ENCODE measurements at regions not wholly inside any gene's neighbourhood (a gene's known extent, or its start where the extent isn't known, plus 50 kb on each side); places are given as distances from the start of the nearest gene placed in this dataset.
A peak's percentile ranks its signal among the peaks of the same experiment; 100 is the strongest.

DNA sequence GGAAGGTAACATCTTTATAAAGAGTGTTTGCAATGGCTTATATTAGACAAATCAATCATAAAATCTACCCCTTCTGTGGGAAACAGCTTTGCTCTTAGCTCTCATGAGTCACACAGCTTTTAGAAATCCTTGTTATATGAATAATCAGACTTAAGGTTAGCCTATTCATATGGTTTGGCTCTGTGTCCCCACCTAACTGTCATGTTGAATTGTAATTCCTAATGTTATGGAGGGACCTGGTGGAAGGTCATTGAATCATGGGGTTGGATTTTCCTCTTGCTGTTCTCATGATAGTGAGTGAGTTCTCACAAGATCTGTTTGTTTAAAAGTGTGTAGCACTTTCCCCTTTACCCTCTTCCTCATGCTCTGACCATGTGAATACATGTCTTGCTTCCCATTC lies 704.2 kb upstream of the KLHL1 start:
- no peak for TF ChIP-seq CTCF (IDR thresholded peaks at IDR 0.05)
- DNase-seq (ENCODE audit: low spot score), result no peak
- Mint-ChIP-seq H3K4me1 (ENCODE audit: low read depth) (peaks cover 16% of the 10 kb centered on the region), H3K4me3 (ENCODE audit: unreplicated experiment) (no peak overlapping the region), H3K9me3 (ENCODE audit: low read depth) (peaks cover 11% of the 10 kb centered on the region), H3K27me3 (ENCODE audit: low read depth) (no peaks in the 10 kb centered on the region), H3K36me3 (ENCODE audit: low read depth) (peaks cover 2% of the 10 kb centered on the region), H3K27ac (ENCODE audit: unreplicated experiment) (no peak overlapping the region)

DNA sequence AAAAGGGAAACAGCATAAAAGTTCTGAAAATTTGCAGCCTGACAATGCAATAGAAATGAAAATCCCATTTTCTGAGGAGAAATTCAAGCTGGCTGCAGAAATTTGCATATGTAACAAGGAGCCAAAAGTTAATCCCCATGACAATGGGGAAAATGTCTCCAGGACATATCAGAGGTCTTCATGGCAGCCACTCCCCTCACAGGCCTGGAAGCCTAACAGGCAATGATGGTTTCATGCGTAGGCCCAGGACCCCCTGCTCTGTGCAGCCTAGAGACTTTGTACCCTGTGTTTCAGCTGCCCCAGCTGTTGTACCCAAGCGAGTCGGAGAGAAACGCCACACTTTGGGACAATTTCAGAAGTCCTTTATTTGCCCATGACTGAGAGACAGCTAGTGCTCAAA lies 701.3 kb upstream of the KLHL1 start:
- no peaks in the 10 kb centered on the region for H3K27me3 Mint-ChIP-seq (ENCODE audit: low read depth)
- peaks cover 17% of the 10 kb centered on the region for H3K9me3 Mint-ChIP-seq (ENCODE audit: low read depth)
- H3K36me3 Mint-ChIP-seq (ENCODE audit: low read depth), result peaks cover 2% of the 10 kb centered on the region
- no peak for DNase-seq (ENCODE audit: low spot score)
- peaks cover 7% of the 10 kb centered on the region for H3K4me1 Mint-ChIP-seq (ENCODE audit: low read depth)
- H3K27ac Mint-ChIP-seq (ENCODE audit: unreplicated experiment), result no peak overlapping the region
- no peak for TF ChIP-seq CTCF (IDR thresholded peaks at IDR 0.05)
- H3K4me3 Mint-ChIP-seq (ENCODE audit: unreplicated experiment), result no peak overlapping the region

DNA sequence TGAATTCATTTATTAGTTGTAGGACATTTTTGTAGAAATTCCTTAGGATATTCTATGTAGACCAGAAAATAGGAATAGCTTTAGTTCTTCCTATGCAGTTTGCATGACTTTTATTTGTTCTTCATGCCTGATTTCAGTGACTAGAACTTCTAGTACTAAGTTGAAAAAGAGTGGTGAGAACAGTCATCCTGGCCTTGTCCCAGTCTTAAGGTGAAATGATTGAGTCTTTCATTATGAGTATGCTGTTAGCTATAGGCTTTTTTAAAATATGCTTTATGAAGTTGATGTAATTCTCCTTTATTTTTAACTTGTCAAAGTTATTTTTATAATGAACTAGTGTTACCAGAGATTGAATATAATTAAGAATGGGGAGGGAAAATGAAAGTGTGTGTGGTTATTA lies 690.1 kb upstream of the KLHL1 start:
- Mint-ChIP-seq H3K9me3 (ENCODE audit: low read depth) (peaks cover 3% of the 10 kb centered on the region), H3K27ac (ENCODE audit: unreplicated experiment) (no peak overlapping the region), H3K4me1 (ENCODE audit: low read depth) (no peaks in the 10 kb centered on the region), H3K27me3 (ENCODE audit: low read depth) (no peaks in the 10 kb centered on the region), H3K4me3 (ENCODE audit: unreplicated experiment) (no peak overlapping the region), H3K36me3 (ENCODE audit: low read depth) (no peaks in the 10 kb centered on the region)
- TF ChIP-seq CTCF (IDR thresholded peaks at IDR 0.05), result no peak
- DNase-seq (ENCODE audit: low spot score), result no peak

- H3K27me3 Mint-ChIP-seq (ENCODE audit: low read depth), result no peaks in the 10 kb centered on the region
- no peak overlapping the region for H3K27ac Mint-ChIP-seq (ENCODE audit: unreplicated experiment)
- H3K4me1 Mint-ChIP-seq (ENCODE audit: low read depth), result no peaks in the 10 kb centered on the region
- peak; percentile 34 for TF ChIP-seq CTCF (IDR thresholded peaks at IDR 0.05)
- DNase-seq (ENCODE audit: low spot score), result no peak
- H3K36me3 Mint-ChIP-seq (ENCODE audit: low read depth), result no peaks in the 10 kb centered on the region
- peaks cover 3% of the 10 kb centered on the region for H3K9me3 Mint-ChIP-seq (ENCODE audit: low read depth)
- H3K4me3 Mint-ChIP-seq (ENCODE audit: unreplicated experiment), result no peak overlapping the region
Observed at GRCh38 chr13:70795484-70795883, 687.2 kb upstream of the KLHL1 start.

DNA sequence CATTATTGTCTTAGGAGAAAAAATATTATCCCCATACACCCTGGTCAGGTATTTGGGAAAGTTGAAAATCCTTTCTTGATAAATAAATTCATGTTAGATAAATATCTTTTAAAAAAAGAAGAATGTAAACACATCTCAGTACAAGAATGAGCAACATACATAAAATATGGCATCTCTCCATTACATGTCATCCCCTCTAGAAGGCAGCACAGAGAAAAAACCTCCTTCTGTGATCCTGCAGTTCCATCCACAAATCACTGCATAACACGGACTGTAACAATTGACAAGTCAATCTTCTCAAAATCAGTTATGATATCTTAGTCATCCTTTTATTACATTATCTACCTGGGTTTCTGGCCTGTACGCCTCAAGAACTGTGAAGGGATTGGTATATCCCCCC lies 683.9 kb upstream of the KLHL1 start:
- TF ChIP-seq CTCF (IDR thresholded peaks at IDR 0.05), result peak; percentile 27
- H3K4me3 Mint-ChIP-seq (ENCODE audit: unreplicated experiment), result no peak overlapping the region
- no peak overlapping the region for H3K27ac Mint-ChIP-seq (ENCODE audit: unreplicated experiment)
- no peak for DNase-seq (ENCODE audit: low spot score)
- H3K27me3 Mint-ChIP-seq (ENCODE audit: low read depth), result no peaks in the 10 kb centered on the region
- no peaks in the 10 kb centered on the region for H3K9me3 Mint-ChIP-seq (ENCODE audit: low read depth)
- H3K36me3 Mint-ChIP-seq (ENCODE audit: low read depth), result no peaks in the 10 kb centered on the region
- H3K4me1 Mint-ChIP-seq (ENCODE audit: low read depth), result peaks cover 12% of the 10 kb centered on the region
